A673 (cell line): ENCODE measurements at regions not wholly inside any gene's neighbourhood (a gene's known extent, or its start where the extent isn't known, plus 50 kb on each side); places are given as distances from the start of the nearest gene placed in this dataset.

ENCODE experiments used
- BruUV-seq: library from RNA; stranded (reverse); fragments of 400-500 nt; replicated peaks from 2 replicates; lab custom pipeline; 2021; lab: Mats Ljungman, UMichigan
- CTCF ChIA-PET: fragments of 300-600 bp; sonication (Branson Sonifier 250); formaldehyde crosslinking; loops from one replicate; lab custom pipeline; 2022; ENCODE audit warnings: antibody characterized with exemption; lab: Charles Lee
- POLR2A ChIA-PET: fragments of 300-600 bp; sonication (Branson Sonifier 250); formaldehyde crosslinking; loops from one replicate; lab custom pipeline; 2022; ENCODE audit warnings: antibody characterized with exemption; ENCODE audit not compliant: low non-redundant PET; lab: Charles Lee
- DNase-seq: peaks from one replicate; pipeline ENCODE4 v3.0.0-alpha.2; 2015; ENCODE audit warnings: low spot score
- H3K27ac ChIP-seq: fragments of 200-600 bp; sonication (generic); 2 replicates; pipeline ENCODE4 v1.5.1; 2016; ENCODE audit warnings: mixed run types, low read depth, mild to moderate bottlenecking, mixed read lengths, antibody characterized with exemption, low read length; ENCODE audit not compliant: poor library complexity, severe bottlenecking
- H3K27me3 ChIP-seq: fragments of 200-600 bp; sonication (generic); replicated peaks from 2 replicates; pipeline ENCODE4 v1.6.1; 2017; ENCODE audit warnings: mixed run types, low read depth, mild to moderate bottlenecking, mixed read lengths, antibody characterized with exemption, low read length; ENCODE audit not compliant: insufficient read depth, poor library complexity
- H3K36me3 ChIP-seq: fragments of 200-600 bp; sonication (generic); 2 replicates; pipeline ENCODE4 v1.6.1; 2016; ENCODE audit warnings: mixed run types, mild to moderate bottlenecking, mixed read lengths, antibody characterized with exemption, low read length; ENCODE audit not compliant: insufficient read depth, poor library complexity, severe bottlenecking
- H3K4me1 ChIP-seq: fragments of 200-600 bp; sonication (generic); 2 replicates; pipeline ENCODE4 v1.6.1; 2017; ENCODE audit warnings: mixed run types, mild to moderate bottlenecking, mixed read lengths, antibody characterized with exemption, low read length; ENCODE audit not compliant: insufficient read depth, poor library complexity, severe bottlenecking
- H3K4me3 ChIP-seq: fragments of 200-600 bp; sonication (generic); 2 replicates; pipeline ENCODE4 v1.5.1; 2016; ENCODE audit warnings: low read depth, mixed run types, mild to moderate bottlenecking, mixed read lengths, low read length; ENCODE audit not compliant: poor library complexity, severe bottlenecking
- H3K9me3 ChIP-seq: fragments of 200-600 bp; sonication (generic); 2 replicates; pipeline ENCODE4 v1.6.1; 2016; ENCODE audit warnings: mixed run types, low read depth, mild to moderate bottlenecking, mixed read lengths, antibody characterized with exemption, low read length; ENCODE audit not compliant: poor library complexity, severe bottlenecking
- CTCF ChIP-seq: fragments of 300-800, 200-600 bp; sonication (generic); conservative IDR thresholded peaks from 2 replicates; pipeline ENCODE4 v1.5.1; 2017; ENCODE audit warnings: low read depth, mild to moderate bottlenecking, antibody characterized with exemption, low read length, moderate library complexity, mixed read lengths
- EZH2 ChIP-seq: fragments of 200-600 bp; sonication (generic); IDR thresholded peaks from 2 replicates; pipeline ENCODE4 v1.6.1; 2017; ENCODE audit warnings: borderline replicate concordance, low read depth, mild to moderate bottlenecking, mixed read lengths, antibody characterized with exemption, low read length; ENCODE audit not compliant: poor library complexity, severe bottlenecking
- intact Hi-C: fragments of 100-400 bp; cut with micrococcal nuclease; formaldehyde crosslinking; loops from one replicate; pipeline ENCODE4 v1.10.0; 2022; ENCODE audit not compliant: unreplicated experiment

- peaks cover 24% of the 10 kb centered on the region for H3K4me1 ChIP-seq
- H3K9me3 ChIP-seq, result no peaks in the 10 kb centered on the region
- peak overlapping the region; percentile 1 for H3K27ac ChIP-seq
- POLR2A ChIA-PET, result no interaction called here
- intact Hi-C loops, result loop anchor here (5.0 to 10.0 kb wide), 2 partner anchors 333 to 1641 kb away; no protein-coding TSS in a partner anchor
- DNase-seq, result peak; percentile 24
- no TSS peak for BruUV-seq
- TF ChIP-seq EZH2 (no peak), CTCF (no peak)
- H3K36me3 ChIP-seq, result no peaks in the 10 kb centered on the region
- CTCF ChIA-PET, result no interaction called here
- no peak overlapping the region for H3K4me3 ChIP-seq
- no peaks in the 10 kb centered on the region for H3K27me3 ChIP-seq
Observed at GRCh38 chr4:126957987-126958386, 674.8 kb upstream of the INTU start.

DNA sequence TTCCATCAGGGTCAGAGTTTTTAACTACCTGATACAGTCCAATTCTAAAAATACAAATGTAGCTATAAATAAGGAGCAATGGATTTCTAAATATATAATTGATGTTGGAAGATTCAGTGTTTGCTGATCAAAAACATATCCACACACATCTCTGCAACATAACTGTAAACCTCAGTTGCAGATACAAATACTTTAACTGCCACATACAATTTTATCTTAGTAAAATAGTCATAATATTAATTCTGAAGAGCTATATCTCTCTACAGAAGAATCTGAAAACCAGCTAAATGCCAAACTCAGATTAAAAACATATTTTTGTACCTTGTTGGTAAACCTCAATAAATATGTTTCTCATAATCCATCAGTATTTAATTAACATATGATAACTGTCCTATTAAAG is 674.3 kb upstream of the INTU start:
- ChIA-PET POLR2A (no interaction called here), CTCF (no interaction called here)
- H3K4me3 ChIP-seq, result no peak overlapping the region
- H3K9me3 ChIP-seq, result no peaks in the 10 kb centered on the region
- H3K36me3 ChIP-seq, result no peaks in the 10 kb centered on the region
- intact Hi-C loops, result loop anchor here (5.0 to 10.0 kb wide), 2 partner anchors 334 to 1641 kb away; no protein-coding TSS in a partner anchor
- no peak for DNase-seq
- peaks cover 24% of the 10 kb centered on the region for H3K4me1 ChIP-seq
- peak overlapping the region; percentile 21 for H3K27ac ChIP-seq
- no TSS peak for BruUV-seq
- no peaks in the 10 kb centered on the region for H3K27me3 ChIP-seq
- TF ChIP-seq EZH2, result no peak
- no peak for TF ChIP-seq CTCF

DNA sequence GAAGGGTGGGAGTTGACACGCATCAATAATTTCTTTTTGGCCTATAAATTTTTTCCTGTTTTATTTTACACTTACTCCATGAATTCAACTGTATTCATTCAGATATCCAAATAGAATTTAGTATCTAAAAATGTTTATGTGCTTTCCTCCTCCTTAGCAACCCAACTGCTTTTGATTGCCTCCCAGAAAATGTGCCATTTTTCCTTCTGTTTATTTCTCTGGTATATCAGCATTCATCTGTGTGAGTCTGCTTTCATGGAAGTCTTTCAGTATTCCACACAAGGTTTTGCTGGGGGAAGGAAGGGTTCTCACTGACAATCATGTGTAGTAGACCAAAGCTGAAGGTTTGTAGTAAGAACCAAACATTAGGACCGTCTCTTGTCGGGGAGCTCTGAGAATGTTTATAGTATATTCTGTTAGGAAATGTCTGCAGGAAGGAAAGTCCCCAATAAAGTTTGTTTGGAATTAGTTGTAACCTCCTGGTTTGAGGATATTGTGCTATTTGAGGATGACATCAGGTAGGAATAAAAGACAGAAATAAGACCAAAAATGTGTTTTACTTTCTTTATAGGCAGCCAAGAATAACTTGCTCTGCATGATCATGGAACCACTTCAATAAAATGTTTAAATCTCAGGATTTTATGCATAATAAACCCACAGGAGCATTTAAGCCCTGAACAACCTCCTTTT is 673.6 kb upstream of the INTU start:
- Histone ChIP-seq H3K27me3 (no peaks in the 10 kb centered on the region), H3K27ac (peak overlapping the region; percentile 61), H3K9me3 (no peaks in the 10 kb centered on the region), H3K4me3 (no peak overlapping the region), H3K36me3 (no peaks in the 10 kb centered on the region), H3K4me1 (peaks cover 24% of the 10 kb centered on the region)
- CTCF ChIA-PET, result no interaction called here
- intact Hi-C loops, result loop anchor here (5.0 to 10.0 kb wide), 2 partner anchors 334 to 1642 kb away; no protein-coding TSS in a partner anchor
- DNase-seq, result no peak
- TF ChIP-seq EZH2 (no peak), CTCF (no peak)
- POLR2A ChIA-PET, result no interaction called here
- no TSS peak for BruUV-seq
